ENCODE measurements at regions not wholly inside any gene's neighbourhood (a gene's known extent, or its start where the extent isn't known, plus 50 kb on each side); places are given as distances from the start of the nearest gene placed in this dataset.
"Not testable (repeated sequence)": the region's sequence is repeated elsewhere in the genome, so short reads cannot be mapped to it uniquely, and the experiment has no call there.

DNA sequence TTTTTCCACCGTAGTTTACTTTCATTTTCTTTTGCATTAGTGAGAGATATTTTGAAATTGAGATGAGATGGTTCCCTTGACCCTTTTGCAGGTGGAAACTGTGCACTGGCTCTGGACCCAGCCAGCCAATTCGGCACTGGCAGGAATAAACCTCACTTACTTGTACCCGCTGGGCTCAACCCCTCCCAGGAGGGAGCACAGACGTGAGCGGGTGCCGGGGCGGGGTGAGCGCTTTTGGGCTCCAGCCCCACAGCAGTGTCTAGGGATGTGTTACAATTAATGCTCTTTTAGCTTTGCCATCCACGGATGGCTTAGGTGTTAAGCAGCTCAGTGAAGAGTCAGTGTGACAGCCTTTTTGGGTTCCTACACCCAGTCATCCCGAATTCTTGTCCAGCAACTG, 766.1 kb upstream of the CHD1 start:
- DNase-seq = no peak

DNA sequence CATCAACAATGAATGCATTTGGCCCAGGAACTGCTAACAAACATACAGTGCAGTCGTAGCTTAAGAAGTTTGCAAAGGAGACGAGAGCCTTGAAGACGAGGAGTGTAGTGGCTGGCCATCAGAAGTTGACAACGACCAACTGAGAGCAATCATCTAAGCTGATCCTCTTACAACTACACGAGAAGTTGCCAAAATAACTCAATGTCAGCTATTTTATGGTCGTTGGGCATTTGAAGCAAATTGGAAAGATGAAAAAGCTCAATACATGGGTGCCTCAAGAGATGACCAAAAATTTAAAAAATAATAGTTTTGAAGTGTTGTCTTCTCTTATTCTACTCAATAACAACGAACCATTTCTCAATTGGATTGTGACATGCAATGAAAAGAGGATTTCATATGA, 757.7 kb upstream of the CHD1 start:
- no peak for DNase-seq

DNA sequence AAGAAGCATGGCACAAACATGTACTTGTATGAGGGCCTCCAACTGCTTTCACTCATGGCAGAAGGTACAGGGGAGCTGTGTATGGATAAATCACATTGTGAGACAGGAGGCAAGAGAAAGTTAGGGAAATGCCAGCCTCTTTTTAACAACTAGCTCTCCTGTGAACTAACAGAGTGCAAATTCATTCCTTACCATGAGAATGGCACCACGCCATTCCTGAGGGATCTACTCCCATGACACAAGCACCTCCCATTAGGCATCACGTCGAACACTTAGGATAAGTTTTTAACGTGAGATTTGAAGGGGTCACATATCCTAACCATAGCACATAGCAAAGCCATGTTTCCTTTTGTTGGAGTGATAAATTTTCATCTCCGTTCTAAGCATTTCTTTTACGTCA, 747.2 kb upstream of the CHD1 start:
- no peak for DNase-seq

DNA sequence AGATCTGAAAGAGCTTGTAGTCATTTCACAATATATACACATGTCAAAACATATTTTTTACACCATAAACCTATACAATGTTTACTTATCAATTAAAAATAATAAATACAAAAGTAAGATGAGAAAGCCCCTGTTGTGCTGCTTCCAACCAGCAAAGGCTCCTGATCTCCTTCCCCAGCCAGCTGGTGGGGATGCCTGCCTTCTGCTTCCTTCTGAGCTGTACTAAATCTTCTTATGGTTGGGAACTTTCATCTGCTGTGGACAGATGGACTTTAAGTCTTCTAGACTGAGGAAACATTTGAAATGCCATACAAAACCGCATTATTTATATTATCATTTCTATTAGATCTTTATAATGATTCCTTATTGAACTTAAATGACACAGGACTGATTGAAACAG, 745.3 kb upstream of the CHD1 start:
- DNase-seq = no peak

DNA sequence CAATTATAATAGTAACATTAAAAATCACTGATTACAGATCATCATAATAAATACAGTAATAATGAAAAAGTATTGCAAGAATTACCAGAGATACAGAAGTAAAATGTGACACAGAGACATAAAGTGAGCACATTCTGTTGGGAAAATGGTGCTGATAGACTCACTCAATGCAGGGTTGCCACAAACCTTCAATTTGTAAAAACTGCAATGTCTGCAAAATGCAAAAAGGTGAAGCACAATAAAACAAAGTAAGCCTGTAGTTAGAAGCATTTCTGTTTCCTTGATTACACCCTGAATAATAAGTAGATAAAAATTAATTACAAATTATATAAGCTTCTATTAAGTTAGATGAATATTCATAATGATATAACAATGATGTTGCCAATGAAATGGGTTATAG, 736.2 kb upstream of the CHD1 start:
- no peak for DNase-seq

DNA sequence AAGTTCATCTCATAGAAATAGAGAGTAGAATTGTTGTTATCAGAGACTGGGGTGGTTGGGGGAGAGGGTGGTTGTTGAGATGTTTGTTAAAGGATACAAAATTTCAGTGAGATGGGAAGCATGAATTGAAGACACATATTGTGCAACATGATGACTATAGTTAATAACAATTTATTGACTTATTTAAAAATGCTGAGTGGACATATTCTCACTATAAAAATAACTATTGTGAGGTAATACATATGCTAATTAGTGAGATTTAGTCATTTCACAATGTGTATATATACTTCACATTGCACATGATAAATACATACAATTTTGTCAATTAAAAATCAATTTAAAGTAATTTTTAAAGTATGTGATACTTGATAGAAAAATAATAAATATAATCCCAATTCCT, 722.5 kb upstream of the CHD1 start:
- no peak for DNase-seq

DNA sequence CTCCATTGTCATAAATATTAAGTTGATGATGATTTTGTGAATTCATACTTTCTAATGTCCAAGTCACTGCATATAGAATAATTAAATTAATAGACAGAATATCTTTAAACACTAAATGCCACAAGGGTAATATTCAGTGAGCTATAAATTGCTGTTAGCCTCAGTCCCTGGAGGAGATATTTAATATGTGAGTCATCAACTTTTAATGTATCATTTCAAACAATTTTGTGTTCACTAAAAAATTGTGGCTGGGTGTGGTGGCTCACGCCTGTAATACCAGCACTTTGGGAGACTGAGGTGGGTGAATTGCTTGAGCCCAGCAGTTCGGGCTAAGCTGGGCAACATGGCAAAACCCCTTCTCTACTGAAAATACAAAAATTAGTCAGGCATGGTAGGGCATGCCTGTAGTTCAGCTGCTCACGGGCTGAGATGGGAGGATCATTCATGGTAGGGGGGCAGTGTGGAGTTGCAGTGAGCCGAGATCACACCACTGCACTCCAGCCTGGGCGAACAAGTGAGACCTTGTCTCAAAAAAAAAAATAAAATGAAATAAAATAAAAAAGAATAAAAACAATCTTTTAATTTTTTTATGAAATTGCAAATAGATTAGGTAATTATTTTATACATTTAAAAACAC, 717.3 kb upstream of the CHD1 start:
- DNase-seq = no peak

DNA sequence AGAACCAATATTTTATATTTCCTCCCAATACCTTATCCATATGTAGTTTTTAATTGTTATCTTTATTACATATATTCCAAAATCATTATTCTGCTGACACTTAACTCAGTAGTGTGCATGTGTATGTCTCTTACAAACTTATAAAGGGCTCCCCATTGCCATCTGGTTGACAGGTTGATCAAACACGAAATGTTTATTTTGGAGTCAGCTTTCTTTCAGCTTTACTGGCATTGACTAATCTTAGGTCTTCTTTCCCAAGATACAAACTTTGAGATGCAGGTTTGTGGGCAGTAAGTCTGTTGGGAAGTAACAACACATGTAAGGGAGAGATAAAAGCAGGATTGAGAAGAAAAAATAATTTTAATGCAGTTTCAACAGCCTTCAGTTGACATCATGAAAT, 716.0 kb upstream of the CHD1 start:
- DNase-seq = no peak

DNA sequence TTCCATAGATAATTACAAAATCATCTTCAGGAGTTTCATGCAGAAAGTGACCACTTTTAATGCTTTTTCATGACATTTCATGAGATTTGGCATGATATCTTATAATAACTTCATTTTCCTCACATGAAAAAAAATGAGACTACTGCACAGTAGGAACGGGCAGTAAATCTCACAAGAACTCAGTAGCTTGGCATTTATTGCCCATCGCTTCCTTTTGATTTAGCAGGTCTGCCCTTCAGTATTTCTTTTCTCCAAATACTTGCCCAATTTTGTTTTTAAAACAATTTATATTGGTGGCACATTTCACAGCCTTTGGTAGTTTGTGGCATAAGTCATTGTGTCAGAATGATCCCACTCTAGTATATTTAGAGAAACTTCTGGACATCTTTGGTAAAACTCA, 711.8 kb upstream of the CHD1 start:
- no peak for DNase-seq

DNA sequence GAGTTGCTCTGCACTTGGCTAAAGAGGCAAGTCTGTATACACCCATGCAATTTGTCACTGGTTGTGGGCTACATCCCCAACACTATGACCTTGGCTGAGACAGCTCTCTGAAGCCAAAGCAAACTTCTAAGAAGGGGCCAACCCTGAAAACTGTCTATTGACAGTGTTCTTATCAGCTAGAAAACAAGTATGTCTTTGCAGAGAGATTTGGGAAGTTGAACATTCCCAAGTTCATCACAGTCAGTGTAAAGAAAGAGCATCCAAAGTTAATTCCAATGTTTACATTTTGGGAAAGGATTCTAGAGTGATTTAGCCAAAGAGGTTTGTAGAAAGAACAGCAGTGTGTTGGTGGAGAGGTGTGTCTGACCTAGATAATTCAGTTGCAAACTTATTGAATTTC, 711.1 kb upstream of the CHD1 start:
- DNase-seq = no peak

DNA sequence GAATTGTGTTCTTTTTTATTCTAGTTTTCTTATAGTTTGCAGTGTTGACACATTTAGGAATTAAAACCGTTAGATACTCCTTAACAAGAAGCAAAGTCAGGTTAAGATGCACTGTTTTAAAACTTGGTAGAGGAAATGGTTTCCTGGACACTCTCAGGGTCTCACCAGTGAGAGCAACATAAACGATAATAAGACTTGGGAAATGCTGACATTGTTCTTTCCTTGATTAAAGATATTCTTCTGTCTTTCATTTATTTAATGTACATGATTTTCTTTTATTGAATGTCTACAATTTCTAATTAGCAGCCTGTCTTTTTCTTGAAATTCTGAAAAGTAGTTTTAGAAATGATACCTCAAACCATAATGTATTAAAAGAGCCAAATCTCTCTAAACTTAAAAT, 707.9 kb upstream of the CHD1 start:
- DNase-seq = no peak

DNA sequence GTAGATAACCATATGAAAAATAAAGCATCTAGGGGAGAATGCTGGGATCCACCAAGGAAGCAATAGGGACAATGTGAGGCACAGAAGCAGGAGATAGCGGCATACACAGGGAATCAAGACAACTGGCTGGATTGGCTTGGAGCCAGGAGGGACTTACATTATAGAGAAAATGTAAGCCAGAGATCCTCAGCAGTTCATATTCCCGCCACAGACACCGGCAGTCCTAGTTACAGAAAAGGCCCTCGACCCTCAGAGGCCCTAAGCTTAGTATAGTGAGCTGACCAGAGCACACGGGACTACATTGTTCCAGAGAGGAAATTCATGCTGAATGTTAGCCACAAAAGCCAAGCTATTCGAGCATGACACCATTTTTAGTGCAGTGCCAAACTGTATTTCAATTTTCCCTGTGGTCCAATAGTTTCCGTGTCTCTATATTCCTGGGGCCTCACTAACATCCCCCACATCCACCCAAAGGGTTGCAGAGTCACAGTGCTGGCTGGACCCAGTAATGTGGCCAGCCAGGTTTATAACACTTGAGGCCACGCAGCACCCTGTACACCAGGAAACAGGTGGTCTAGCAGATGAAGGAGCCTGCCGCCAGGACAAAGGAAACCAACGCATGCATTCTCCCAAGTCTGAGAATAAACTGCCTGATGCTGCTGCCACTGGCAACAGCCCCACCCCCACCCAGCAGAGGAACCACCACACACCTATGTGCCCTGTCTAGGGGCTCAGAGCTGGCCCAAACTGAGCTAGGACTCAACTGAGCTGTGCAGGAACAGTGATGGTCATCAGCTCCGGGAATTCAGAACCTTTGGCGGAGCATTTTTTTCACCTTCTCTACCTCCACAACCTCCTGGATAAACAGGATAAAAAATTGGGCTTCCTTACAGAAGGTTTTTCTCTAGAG, 693.2 kb upstream of the CHD1 start:
- no peak for DNase-seq

DNA sequence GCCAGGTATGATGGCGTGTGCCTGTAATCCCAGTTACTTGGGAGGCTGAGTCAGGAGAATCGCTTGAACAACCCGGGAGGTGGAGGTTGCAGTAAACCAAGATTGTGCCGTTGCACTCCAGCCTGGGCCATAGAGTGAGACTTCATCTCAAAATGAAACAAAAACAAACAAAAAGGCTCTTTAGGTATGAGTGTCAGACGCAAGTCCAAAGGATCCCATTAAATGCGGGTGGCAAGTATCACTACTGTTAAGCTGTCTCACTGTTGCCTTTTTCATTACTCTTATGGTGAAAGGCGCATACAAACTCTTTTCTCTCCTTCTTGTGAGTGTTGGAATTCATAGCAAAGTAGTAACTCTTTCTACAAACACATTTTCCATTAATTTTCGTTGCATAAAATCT, 688.5 kb upstream of the CHD1 start:
- no peak for DNase-seq

DNA sequence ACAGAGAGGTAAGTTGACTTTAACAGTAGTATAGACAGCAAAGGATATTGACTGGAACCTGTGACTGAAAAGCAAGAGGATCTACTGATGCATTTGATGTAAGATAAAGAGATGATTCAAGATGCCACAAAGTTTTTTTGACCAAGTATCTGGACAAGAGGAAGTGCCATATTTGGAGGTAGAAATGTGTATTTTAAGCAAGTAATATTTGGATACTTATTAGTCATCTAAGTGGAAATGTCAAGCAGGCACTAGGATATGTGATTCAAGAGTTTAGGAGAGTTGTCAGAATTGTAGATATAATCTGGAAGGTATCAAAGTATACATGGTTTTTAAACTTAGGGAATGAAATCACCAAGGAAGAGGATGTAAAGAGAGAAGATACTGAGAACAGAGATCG, 686.1 kb upstream of the CHD1 start:
- no peak for DNase-seq

DNA sequence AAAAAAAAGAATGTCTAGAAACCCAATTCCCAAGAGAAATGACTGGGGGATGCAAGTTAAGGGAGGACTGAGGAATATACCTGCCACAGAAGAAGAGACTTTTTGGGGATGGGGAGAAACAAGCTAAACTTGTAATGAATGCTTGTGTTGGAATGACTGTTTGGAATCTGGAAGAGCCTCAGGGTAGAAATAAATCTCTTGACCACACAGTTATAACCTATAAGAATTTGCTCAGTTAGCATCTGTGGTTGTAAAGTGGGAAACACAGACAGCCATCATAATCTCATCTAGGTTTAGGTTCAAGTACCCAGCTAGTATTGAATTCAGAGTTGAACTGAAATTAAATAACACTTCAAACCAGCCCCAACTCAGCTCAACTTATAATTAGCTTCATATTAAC, 678.3 kb upstream of the CHD1 start:
- no peak for DNase-seq

DNA sequence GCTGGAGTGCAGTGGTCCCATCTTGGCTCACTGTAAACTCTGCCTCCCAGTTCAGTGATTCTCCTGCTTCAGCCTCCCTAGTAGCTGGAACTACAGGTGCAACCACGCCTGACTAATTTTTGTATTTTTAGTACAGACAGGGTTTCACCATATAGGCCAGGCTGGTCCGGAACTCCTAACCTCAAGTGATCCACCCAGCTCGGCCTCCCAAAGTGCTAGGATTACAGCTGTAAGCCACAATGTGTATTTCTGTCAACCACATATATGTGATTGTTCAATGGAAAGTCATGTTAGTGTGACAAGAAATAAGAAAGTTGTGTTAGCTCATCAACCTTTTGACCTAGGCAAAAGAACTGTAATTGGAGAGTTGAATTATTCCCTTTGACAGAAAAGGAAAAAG, 677.1 kb upstream of the CHD1 start:
- no peak for DNase-seq

DNA sequence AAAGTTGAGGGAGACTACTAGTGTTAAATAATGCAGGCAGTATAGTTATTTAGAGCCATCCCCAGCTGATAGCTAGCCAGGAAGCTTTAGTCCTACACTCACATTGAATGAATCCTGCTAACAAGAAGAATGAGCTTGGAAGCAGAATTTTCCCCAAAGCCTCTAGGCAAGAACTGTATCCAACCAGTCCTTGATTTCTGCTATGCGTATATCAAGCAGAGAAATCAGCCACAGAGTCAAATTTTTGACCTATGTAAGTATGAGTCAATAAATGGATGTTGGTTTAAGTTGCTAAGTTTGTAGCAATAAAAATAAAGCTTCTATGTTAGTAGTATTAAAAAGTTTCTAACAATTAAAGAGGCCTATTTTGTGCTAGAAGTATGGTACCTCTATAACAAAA, 672.1 kb upstream of the CHD1 start:
- DNase-seq = no peak

DNA sequence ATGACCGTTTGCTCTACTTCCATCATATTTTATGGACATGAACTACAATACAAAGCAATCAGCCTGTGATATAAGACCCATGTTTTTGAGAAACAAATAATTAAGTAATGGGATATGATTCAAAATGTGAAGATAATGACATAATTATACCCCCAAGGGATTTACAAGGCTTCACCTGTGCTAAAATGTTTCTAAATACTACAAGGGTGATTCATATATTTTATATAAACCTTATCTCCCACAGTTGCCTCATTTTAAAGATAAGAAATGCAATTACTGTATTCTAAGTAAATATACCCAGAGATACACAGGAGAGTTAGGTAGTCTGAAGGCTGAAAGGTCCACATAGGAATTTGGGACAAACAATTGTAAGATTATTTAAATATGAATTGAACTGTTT, 662.0 kb upstream of the CHD1 start:
- no peak for DNase-seq

DNA sequence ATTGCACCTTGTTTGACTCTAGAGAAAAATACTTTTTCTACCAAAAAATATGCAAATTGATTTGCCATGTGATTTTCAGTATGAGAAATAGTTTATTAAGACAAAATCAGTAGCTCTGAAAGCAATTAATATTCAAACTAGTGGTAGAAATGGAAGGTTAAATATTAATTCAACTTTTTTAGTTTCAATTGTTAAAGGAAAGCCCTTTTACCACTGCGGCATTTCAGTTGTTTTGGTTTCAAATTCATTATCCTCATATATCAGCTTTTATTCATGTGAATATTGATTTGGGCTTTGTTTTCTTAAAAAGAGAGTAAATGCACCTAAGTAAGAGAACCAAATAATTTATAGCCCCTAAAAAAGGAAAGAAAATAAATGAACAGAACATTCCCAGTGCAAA, 660.6 kb upstream of the CHD1 start:
- DNase-seq = no peak

DNA sequence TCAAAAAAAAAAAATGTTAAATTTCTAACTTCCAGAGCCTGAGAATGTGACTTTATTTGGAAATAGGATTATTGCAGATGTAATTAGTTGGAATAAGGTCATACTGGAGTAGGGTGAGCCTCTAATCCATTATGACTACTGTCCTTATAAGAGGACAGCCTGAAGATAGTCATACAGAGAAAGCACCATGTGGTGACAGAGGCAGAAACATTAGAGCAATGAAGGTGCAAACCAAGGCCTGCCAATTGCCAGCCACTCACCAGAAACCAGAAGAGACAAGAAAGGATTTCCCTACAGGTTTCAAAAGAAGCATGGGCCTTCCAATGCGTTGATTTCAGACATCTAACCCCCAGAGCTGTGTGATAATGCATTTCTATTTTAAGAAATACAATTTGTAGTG, 659.2 kb upstream of the CHD1 start:
- no peak for DNase-seq

DNA sequence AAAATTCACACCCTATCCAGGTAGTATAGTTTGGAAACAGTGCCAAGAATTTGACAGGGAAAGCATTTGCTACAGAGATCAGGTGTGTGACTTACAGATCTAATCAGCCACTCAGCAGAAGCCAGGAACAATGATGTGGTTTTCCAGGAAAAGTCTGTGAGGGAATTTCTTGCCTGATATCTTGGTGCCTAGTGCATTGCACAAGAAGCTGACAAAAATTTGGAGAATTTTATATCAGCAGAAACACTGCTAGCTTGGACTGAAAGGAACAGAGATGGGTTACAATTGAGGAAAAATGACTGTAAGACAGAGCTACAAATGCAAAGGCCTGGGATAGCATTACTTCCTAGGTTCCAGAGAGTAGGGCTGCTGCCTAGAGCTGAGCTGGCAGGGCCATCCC, 658.1 kb upstream of the CHD1 start:
- no peak for DNase-seq

DNA sequence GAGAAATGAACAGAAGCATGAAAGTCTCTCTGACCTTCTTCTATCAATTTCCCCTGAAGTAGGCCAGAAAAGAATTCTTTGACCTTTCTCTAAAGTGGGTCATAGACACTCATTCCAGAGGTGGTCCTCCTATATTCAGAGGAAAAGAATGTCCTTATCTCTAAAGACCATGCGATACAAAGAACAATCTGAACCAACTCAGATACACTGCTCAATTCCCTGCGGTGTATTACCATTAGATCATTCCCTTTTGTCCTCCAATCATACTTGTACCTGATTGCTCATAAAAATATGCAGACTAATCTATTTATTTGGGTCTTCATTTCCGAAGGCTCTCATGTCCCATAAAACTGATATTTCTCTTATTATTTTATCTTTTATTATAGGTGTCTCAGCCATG, 652.4 kb upstream of the CHD1 start:
- not testable (repeated sequence) for DNase-seq

DNA sequence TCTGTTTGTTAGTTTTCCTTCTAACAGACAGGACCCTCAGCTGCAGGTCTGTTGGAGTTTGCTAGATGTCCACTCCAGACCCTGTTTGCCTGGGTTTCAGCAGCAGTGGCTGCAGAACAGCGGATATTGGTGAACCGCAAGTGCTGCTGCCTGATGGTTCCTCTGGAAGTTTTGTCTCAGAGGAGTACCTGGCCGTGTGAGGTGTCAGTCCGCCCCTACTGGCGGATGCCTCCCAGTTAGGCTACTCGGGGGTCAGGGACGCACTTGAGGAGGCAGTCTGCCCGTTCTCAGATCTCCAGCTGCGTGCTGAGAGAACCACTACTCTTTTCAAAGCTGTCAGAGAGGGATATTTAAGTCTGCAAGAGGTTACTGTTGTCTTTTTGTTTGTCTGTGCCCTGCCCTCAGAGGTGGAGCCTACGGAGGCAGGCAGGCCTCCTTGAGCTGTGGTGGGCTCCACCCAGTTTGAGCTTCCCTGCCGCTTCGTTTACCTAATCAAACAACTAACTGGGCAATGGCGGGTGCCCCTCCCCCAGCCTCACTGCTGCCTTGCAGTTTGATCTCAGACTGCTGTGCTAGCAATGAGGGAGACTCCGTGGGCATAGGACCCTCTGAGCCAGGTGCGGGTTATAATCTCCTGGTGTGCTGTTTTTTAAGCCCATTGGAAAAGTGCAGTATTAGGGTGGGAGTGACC, 634.3 kb upstream of the CHD1 start:
- DNase-seq = not testable (repeated sequence)

DNA sequence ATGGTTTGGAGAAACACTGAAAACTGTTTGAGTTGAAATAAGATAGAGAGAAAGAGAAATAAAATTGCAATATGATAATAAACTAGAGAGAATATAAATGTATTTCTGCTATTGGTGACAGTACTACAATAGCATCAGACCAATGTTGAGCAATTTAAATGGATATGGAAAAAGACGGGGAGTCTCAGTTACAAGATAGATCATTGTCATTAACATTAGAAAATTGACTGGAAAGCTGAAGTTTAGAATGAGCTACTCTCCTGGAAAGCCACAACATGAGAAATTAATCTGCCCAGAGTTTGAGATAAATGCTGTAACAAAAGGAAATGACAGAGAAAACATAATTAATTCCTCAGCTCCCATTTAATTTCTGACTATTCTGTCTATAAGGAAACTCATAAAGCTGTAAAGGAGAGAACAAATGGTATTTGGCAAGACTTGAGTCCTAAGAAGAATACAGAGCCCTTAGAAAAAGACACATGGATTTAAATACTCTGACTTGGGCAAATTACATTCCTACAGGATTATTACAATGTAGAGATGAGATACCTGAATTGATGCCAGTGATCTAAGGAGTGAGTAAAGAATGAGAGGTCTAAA, 624.5 kb upstream of the CHD1 start:
- no peak for DNase-seq
